Transverse colon (tissue), 4 donors: ENCODE measurements at regions not wholly inside any gene's neighbourhood (a gene's known extent, or its start where the extent isn't known, plus 50 kb on each side); places are given as distances from the start of the nearest gene placed in this dataset.

Source experiments
- DNase-seq: peaks from one replicate; pipeline ENCODE4 v3.0.0-alpha.2; 2019
- H3K27ac ChIP-seq, 4 donors: fragments of 200-600 bp; sonication (generic); 2 replicates each; pipeline ENCODE4 v1.5.1; 2016 to 2018; ENCODE audit warnings: inconsistent platforms in 4 of 4
- H3K27me3 ChIP-seq: fragments of 200-600 bp; sonication (generic); 2 replicates; pipeline ENCODE4 v1.5.1; 2017; ENCODE audit warnings: inconsistent platforms
- H3K36me3 ChIP-seq, 4 donors: fragments of 200-600 bp; sonication (generic); 2 replicates each; pipeline ENCODE4 v1.5.1; 2017 to 2019; ENCODE audit warnings: inconsistent platforms in 4 of 4
- H3K4me1 ChIP-seq, 4 donors: fragments of 200-600 bp; sonication (generic); 2 replicates each; pipeline ENCODE4 v1.5.1; 2017 to 2020; ENCODE audit warnings: inconsistent platforms in 4 of 4
- H3K4me3 ChIP-seq, 4 donors: fragments of 200-600 bp; sonication (generic); 1 replicate in 1 of 4; 2 replicates in 3 of 4; pipeline versions ENCODE4 v1.5.1 to v1.6.1; 2017 to 2019; ENCODE audit warnings: inconsistent platforms in 4 of 4
- H3K9me3 ChIP-seq, 2 donors: fragments of 200-600 bp; sonication (generic); 2 replicates each; pipeline ENCODE4 v1.5.1; 2017 to 2019; ENCODE audit warnings: inconsistent platforms in 2 of 2
- CTCF ChIP-seq, 5 experiments: fragments of 200-600 bp in 3 of 5; fragments of 450-650 bp in 2 of 5; sonication (generic) in 3 of 5; IDR thresholded peaks; 1 replicate in 2 of 5; 2 replicates in 3 of 5; pipeline ENCODE4 v1.5.1; 2016 to 2017; ENCODE audit warnings: antibody characterized with exemption in 5 of 5, inconsistent platforms in 3 of 5, mild to moderate bottlenecking in 2 of 5, moderate library complexity in 1 of 5
- EP300 ChIP-seq: sonication (generic); formaldehyde crosslinking; IDR thresholded peaks from one replicate; pipeline ENCODE4 v1.6.1; 2017; ENCODE audit warnings: antibody characterized with exemption, low read depth
- POLR2A ChIP-seq: fragments of 450-650 bp; IDR thresholded peaks from one replicate; pipeline ENCODE4 v1.6.1; 2016; ENCODE audit warnings: antibody characterized with exemption, mild to moderate bottlenecking, moderate library complexity
- POLR2AphosphoS5 ChIP-seq, 3 donors: sonication (generic); formaldehyde crosslinking; IDR thresholded peaks; one replicate each; pipeline ENCODE4 v1.6.1; 2016; ENCODE audit warnings: antibody characterized with exemption in 3 of 3
- WGBS, 2 donors: methylation state at CpG; one replicate each; pipeline ENCODE4 v1.1.5; 2018; ENCODE audit warnings: low coverage in 1 of 2; 5-methylcytosine and 5-hydroxymethylcytosine counted together
- in situ Hi-C, 4 donors: fragments of 200-750 bp; cut with MboI; loops; one replicate each; pipeline versions ENCODE4 v1.15.0 to v1.15.1; 2017; ENCODE audit warnings: low sequenced_read_pairs in 3 of 4, low pct_ligation_motif_present in 1 of 4, low pct_unique_long_range_greater_than_20kb in 1 of 4
- intact Hi-C: fragments of 100-400 bp; cut with DNase I; formaldehyde crosslinking; loops from one replicate; pipeline ENCODE4 v1.15.1; 2023; ENCODE audit warnings: low total_unique reads

- Histone ChIP-seq H3K4me1 (no peaks in the 10 kb centered on the region), H3K9me3 (no peaks in the 10 kb centered on the region), H3K4me3 (no peak overlapping the region), H3K27ac (no peak overlapping the region), H3K36me3 (no peaks in the 10 kb centered on the region), H3K27me3 (no peaks in the 10 kb centered on the region)
- 71 to 100% methylated on average over 1 of the region's 1 CpG for WGBS, 2 donors
- intact Hi-C loops (no loop called here), in situ Hi-C loops (no loop called here)
- no peak for TF ChIP-seq EP300
- no peak for TF ChIP-seq CTCF (IDR thresholded peaks at IDR 0.05)
- TF ChIP-seq POLR2A, result no peak
- TF ChIP-seq POLR2AphosphoS5 (IDR thresholded peaks at IDR 0.05), result no peak
- no peak for DNase-seq
Observed at GRCh38 chr13:103283451-103283820, 217.2 kb upstream of the SLC10A2 start.

GRCh38 chr13:103282571-103283450 is 216.6 kb upstream of the SLC10A2 start:
- H3K36me3 ChIP-seq, result no peaks in the 10 kb centered on the region
- no peak overlapping the region for H3K4me3 ChIP-seq
- in situ Hi-C loops, result no loop called here
- intact Hi-C loops, result no loop called here
- TF ChIP-seq POLR2A (no peak), CTCF (IDR thresholded peaks at IDR 0.05) (no peak), EP300 (no peak), POLR2AphosphoS5 (IDR thresholded peaks at IDR 0.05) (no peak)
- no peak overlapping the region for H3K27ac ChIP-seq
- WGBS, 2 donors, result 40 to 43% methylated on average over 6 to 14 of the region's 14 CpGs
- no peaks in the 10 kb centered on the region for H3K4me1 ChIP-seq
- no peak for DNase-seq
- no peaks in the 10 kb centered on the region for H3K9me3 ChIP-seq
- H3K27me3 ChIP-seq, result no peaks in the 10 kb centered on the region

- no peaks in the 10 kb centered on the region for H3K27me3 ChIP-seq
- in situ Hi-C loops (no loop called here), intact Hi-C loops (no loop called here)
- no peaks in the 10 kb centered on the region for H3K36me3 ChIP-seq
- no peaks in the 10 kb centered on the region for H3K4me1 ChIP-seq
- no peak for TF ChIP-seq POLR2A
- TF ChIP-seq EP300, result no peak
- TF ChIP-seq POLR2AphosphoS5 (IDR thresholded peaks at IDR 0.05), result no peak
- no peak for TF ChIP-seq CTCF (IDR thresholded peaks at IDR 0.05)
- no peak overlapping the region for H3K4me3 ChIP-seq
- no peak overlapping the region for H3K27ac ChIP-seq
- DNase-seq, result no peak
- WGBS, 2 donors, result 47 to 59% methylated on average over 3 to 5 of the region's 5 CpGs
- H3K9me3 ChIP-seq, result no peaks in the 10 kb centered on the region
Observed at GRCh38 chr13:103277959-103278694, 211.9 kb upstream of the SLC10A2 start.

GRCh38 chr13:103276775-103277498 is 210.7 kb upstream of the SLC10A2 start:
- Histone ChIP-seq H3K27ac (no peak overlapping the region), H3K9me3 (no peaks in the 10 kb centered on the region), H3K4me1 (no peaks in the 10 kb centered on the region), H3K27me3 (no peaks in the 10 kb centered on the region), H3K4me3 (no peak overlapping the region), H3K36me3 (no peaks in the 10 kb centered on the region)
- WGBS, 2 donors, result 67 to 71% methylated on average over 8 of the region's 8 CpGs
- DNase-seq, result no peak
- in situ Hi-C loops (no loop called here), intact Hi-C loops (no loop called here)
- TF ChIP-seq CTCF (IDR thresholded peaks at IDR 0.05), result no peak
- no peak for TF ChIP-seq POLR2A
- no peak for TF ChIP-seq POLR2AphosphoS5 (IDR thresholded peaks at IDR 0.05)
- TF ChIP-seq EP300, result no peak
